AG10803 (cell line): ENCODE measurements at regions not wholly inside any gene's neighbourhood (a gene's known extent, or its start where the extent isn't known, plus 50 kb on each side); places are given as distances from the start of the nearest gene placed in this dataset.

Source experiments
- DNase-seq: peaks from one replicate; pipeline ENCODE4 v3.0.0; 2010; ENCODE audit warnings: low read depth
- H3K4me3 ChIP-seq: 2 replicates; pipeline ENCODE4 v1.5.1; 2011; ENCODE audit warnings: mild to moderate bottlenecking, low read length, control low read depth
- TF ChIP-seq, protein P1 (sequence below): conservative IDR thresholded peaks from 2 replicates; pipeline ENCODE4 v1.5.1; 2011; ENCODE audit warnings: mild to moderate bottlenecking, low read length, control low read depth, inconsistent platforms

DNA sequence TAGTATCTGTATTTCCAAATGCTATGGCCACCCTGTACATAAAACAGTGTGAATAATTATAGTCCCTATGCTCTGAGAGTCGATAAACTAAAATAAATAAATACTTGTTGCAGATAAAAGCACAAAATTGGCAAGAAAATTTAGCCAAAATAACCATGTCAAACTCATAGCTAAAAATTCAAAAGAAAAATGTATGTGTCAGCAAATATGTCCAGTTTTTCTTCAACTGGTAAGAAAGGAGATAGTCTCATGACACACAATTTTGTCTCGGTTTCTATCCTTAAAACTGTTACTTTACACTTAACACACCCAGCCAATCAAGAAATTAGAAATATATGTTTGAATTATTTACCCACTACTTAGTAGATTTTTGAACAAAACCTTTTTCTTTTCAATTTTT lies 145.6 kb upstream of the FSCB start:
- H3K4me3 ChIP-seq, result no peak overlapping the region
- TF ChIP-seq, protein P1, sequence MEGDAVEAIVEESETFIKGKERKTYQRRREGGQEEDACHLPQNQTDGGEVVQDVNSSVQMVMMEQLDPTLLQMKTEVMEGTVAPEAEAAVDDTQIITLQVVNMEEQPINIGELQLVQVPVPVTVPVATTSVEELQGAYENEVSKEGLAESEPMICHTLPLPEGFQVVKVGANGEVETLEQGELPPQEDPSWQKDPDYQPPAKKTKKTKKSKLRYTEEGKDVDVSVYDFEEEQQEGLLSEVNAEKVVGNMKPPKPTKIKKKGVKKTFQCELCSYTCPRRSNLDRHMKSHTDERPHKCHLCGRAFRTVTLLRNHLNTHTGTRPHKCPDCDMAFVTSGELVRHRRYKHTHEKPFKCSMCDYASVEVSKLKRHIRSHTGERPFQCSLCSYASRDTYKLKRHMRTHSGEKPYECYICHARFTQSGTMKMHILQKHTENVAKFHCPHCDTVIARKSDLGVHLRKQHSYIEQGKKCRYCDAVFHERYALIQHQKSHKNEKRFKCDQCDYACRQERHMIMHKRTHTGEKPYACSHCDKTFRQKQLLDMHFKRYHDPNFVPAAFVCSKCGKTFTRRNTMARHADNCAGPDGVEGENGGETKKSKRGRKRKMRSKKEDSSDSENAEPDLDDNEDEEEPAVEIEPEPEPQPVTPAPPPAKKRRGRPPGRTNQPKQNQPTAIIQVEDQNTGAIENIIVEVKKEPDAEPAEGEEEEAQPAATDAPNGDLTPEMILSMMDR, result no peak

DNA sequence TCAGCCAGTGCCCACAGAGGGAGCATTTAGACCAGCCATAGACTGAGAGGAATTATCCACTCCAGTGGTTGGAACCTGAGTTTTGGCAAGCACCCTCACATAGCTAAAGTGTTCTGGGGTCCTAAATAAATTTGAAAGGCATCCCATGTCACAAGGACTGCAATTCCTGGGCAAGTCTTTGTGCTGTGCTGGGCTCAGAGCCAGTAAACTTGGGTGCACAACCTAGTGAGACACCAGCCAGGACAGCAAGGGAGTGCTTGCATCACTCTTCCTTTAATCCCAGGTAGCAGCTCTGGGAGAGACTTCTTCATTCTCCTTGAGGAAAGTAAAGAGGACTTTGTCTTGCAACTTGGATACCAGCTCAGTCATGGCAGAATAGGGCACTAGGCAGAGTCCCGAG lies 142.0 kb upstream of the FSCB start:
- no peak for DNase-seq
- TF ChIP-seq, protein P1, result no peak
- no peak overlapping the region for H3K4me3 ChIP-seq

More for the DNA sequence above, 145.6 kb upstream of the FSCB start:
- DNase-seq, result no peak

DNA sequence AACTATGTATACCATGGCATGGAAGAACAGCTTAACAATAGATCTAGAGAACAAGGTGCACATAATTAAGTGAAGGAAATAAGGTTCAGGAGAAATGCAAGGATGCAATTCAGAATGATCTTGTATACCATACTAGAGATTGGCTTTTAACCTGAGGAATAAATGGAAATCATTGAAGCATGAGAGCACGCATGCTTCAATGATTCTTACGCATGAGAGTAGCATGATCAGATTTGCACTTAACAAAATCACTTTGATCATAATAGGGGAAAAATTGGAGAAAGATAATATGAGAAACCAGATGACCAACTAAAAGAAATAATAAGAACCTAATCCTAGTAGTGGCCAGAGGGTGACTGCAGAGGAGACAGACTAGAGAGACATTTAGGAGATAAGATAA lies 133.3 kb upstream of the FSCB start:
- TF ChIP-seq, protein P1, result no peak

DNA sequence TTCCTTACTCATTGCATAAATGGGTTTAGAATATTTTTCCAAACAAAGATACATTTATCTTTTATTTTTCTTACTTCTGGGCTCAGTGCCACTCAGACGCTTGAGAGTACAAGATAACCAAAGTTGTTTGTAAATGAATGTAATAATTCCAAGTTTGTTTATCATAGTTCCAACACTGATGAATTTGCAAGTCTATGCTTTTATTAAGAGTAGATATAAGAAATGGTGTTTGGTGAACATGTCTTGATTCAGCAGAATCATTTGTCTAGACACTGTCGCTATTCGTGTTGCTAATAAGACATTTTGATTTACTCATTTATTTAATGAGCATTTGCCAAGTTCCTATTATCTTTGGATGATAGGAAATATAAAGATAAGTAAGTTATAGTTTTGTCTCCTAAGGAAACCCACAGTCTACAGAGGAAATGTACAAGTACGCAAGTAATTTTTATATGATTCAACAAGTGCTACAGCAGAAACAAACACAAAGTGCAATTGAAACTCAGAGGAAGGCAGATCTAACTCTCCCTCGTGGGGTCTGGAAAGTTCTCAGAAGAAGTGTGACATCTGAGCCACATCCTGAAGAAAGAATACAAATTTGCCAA lies 132.8 kb upstream of the FSCB start:
- TF ChIP-seq, protein P1, result no peak
- no peak for DNase-seq
- no peak overlapping the region for H3K4me3 ChIP-seq

More for the DNA sequence above, 133.3 kb upstream of the FSCB start:
- no peak for DNase-seq
- H3K4me3 ChIP-seq, result no peak overlapping the region

DNA sequence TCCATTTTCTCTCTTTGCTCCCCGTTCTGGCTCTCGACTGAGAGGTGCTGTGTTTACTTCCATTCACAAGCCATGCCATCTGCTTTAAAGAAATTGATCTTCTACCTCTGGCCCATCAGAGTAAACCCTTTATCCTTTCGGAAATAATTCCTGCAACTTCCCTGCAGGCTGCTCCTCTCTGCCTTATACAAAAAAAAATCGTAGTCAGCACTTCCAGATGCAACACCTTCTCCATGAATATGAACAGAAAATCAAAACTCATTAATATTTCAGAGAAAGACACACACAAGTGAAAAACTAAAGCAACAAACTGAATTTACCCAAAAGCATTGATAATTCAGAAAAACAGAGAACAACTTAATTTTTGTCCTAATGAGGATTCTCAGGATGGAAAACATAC lies 127.6 kb upstream of the FSCB start:
- no peak for DNase-seq
- H3K4me3 ChIP-seq, result no peak overlapping the region
- TF ChIP-seq, protein P1, result no peak

DNA sequence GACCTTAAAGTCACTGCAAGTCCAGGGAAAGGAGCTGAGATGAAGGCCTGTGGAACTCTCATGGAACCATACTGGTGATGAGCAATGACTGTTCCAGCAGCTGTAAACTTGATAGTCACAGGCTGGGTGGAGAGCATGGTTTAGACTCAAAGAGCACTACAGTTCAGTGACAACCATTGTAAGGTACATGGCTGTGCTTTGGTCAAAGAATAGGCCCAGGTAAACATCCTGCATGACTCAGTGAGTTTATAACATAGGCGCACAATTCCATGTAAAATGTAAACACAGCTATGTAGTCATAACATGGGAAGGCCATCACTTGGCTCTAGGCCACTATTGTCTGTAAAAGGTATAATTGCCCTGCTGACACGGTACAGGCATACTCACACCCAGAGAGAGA lies 119.3 kb upstream of the FSCB start:
- no peak for DNase-seq
- TF ChIP-seq, protein P1, result no peak
- H3K4me3 ChIP-seq, result no peak overlapping the region

DNA sequence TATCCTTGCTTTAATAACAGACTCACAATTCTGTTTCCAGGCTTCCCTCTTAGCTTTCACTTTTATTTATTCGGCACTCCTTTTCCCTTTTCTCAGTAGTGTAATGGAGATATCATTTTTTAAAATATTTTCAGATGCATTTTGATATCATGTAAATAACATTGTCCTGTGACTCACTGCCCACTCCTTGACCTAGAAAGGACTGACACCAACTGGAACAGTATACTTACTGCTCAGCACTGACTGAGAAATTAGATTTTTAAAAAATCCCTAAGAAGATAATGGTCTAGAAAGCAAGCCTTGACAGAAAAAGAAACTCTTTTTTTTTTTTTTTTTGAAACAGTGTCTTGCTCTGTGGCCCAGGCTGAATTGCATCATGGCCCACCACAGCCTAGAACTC lies 118.0 kb upstream of the FSCB start:
- TF ChIP-seq, protein P1, result no peak

More for the DNA sequence above, 118.0 kb upstream of the FSCB start:
- no peak overlapping the region for H3K4me3 ChIP-seq
- no peak for DNase-seq
